ENCODE measurements at regions not wholly inside any gene's neighbourhood (a gene's known extent, or its start where the extent isn't known, plus 50 kb on each side); places are given as distances from the start of the nearest gene placed in this dataset.

GRCh38 chr5:164224772-164225171, 719.4 kb downstream of the MAT2B start:
- H3K4me1 ChIP-seq, result no peaks in the 10 kb centered on the region
- no peak for TF ChIP-seq CTCF (IDR thresholded peaks at IDR 0.05)
- H3K27me3 ChIP-seq, result no peaks in the 10 kb centered on the region
- FAIRE-seq (no peak), ATAC-seq (no peak), DNase-seq (peak in 1 of 6 donors; percentile 19)
- H3K4me3 ChIP-seq, result no peak overlapping the region
- no peak overlapping the region for H3K27ac ChIP-seq
- WGBS, 2 donors, result 88 to 92% methylated on average over 2 of the region's 2 CpGs
- H3K9me3 ChIP-seq, result no peaks in the 10 kb centered on the region
- intact Hi-C loops (cut with DNase I), result no loop called here
- H3K36me3 ChIP-seq, result no peaks in the 10 kb centered on the region

GRCh38 chr5:164230341-164230740, 724.9 kb downstream of the MAT2B start:
- H3K27ac ChIP-seq, result no peak overlapping the region
- H3K36me3 ChIP-seq, result no peaks in the 10 kb centered on the region
- TF ChIP-seq CTCF (IDR thresholded peaks at IDR 0.05), result no peak
- ATAC-seq, result no peak
- H3K9me3 ChIP-seq, result no peaks in the 10 kb centered on the region
- H3K4me3 ChIP-seq, result no peak overlapping the region
- DNase-seq, result no peak
- H3K4me1 ChIP-seq, result peaks cover 0 to 10% (median 4%) of the 10 kb centered on the region in 3 donors
- no peaks in the 10 kb centered on the region for H3K27me3 ChIP-seq
- no peak for FAIRE-seq
- intact Hi-C loops (cut with DNase I), result no loop called here
- WGBS, 2 donors, result 89 to 93% methylated on average over 1 of the region's 1 CpG

GRCh38 chr5:164233791-164234190, 728.4 kb downstream of the MAT2B start:
- ATAC-seq (peak; percentile 87 to 97 (median 93)), DNase-seq (no peak), FAIRE-seq (no peak)
- no peak overlapping the region for H3K4me3 ChIP-seq
- no peak for TF ChIP-seq CTCF (IDR thresholded peaks at IDR 0.05)
- no peaks in the 10 kb centered on the region for H3K9me3 ChIP-seq
- 7 to 8% methylated on average over 2 of the region's 2 CpGs for WGBS, 2 donors
- H3K27me3 ChIP-seq, result no peaks in the 10 kb centered on the region
- H3K4me1 ChIP-seq, result peaks cover 0 to 10% (median 8%) of the 10 kb centered on the region in 3 donors
- H3K27ac ChIP-seq, result peak overlapping the region in 1 of 4 donors; percentile 60
- H3K36me3 ChIP-seq, result no peaks in the 10 kb centered on the region
- intact Hi-C loops (cut with DNase I), result no loop called here

- Histone ChIP-seq H3K4me1 (peaks cover 0 to 10% (median 8%) of the 10 kb centered on the region in 3 donors), H3K4me3 (no peak overlapping the region), H3K36me3 (no peaks in the 10 kb centered on the region), H3K9me3 (no peaks in the 10 kb centered on the region), H3K27ac (peak overlapping the region in 1 of 4 donors; percentile 60), H3K27me3 (no peaks in the 10 kb centered on the region)
- no peak for FAIRE-seq
- TF ChIP-seq CTCF (IDR thresholded peaks at IDR 0.05), result no peak
- no peak for DNase-seq
- intact Hi-C loops (cut with DNase I), result no loop called here
- peak in 2 of 4 donors; percentile 22 to 50 for ATAC-seq
These were observed 728.9 kb downstream of the MAT2B start for GRCh38 chr5:164234321-164234720.

GRCh38 chr5:164235300-164235891, 730.0 kb downstream of the MAT2B start:
- H3K27ac ChIP-seq, result no peak overlapping the region
- H3K27me3 ChIP-seq, result no peaks in the 10 kb centered on the region
- ATAC-seq (no peak), DNase-seq (no peak), FAIRE-seq (no peak)
- no peak overlapping the region for H3K4me3 ChIP-seq
- no peaks in the 10 kb centered on the region for H3K9me3 ChIP-seq
- TF ChIP-seq CTCF (IDR thresholded peaks at IDR 0.05), result no peak
- intact Hi-C loops (cut with DNase I), result no loop called here
- no peaks in the 10 kb centered on the region for H3K36me3 ChIP-seq
- H3K4me1 ChIP-seq, result peaks cover 0 to 10% (median 8%) of the 10 kb centered on the region in 3 donors
- WGBS, 2 donors, result 65 to 82% methylated on average over 3 of the region's 3 CpGs

All from pancreas (tissue), 10 donors.